ENCODE measurements at regions not wholly inside any gene's neighbourhood (a gene's known extent, or its start where the extent isn't known, plus 50 kb on each side); places are given as distances from the start of the nearest gene placed in this dataset.

- TF ChIP-seq ZFP36 (IDR thresholded peaks at IDR 0.05; ENCODE audit: borderline replicate concordance, low read depth, low read length, partially characterized antibody), result no peak
- no peak for TF ChIP-seq LCORL (IDR thresholded peaks at IDR 0.05)
- TF ChIP-seq LCORL (CRISPR knock-in tag; IDR thresholded peaks at IDR 0.05), result no peak
- TF ChIP-seq, protein P1, sequence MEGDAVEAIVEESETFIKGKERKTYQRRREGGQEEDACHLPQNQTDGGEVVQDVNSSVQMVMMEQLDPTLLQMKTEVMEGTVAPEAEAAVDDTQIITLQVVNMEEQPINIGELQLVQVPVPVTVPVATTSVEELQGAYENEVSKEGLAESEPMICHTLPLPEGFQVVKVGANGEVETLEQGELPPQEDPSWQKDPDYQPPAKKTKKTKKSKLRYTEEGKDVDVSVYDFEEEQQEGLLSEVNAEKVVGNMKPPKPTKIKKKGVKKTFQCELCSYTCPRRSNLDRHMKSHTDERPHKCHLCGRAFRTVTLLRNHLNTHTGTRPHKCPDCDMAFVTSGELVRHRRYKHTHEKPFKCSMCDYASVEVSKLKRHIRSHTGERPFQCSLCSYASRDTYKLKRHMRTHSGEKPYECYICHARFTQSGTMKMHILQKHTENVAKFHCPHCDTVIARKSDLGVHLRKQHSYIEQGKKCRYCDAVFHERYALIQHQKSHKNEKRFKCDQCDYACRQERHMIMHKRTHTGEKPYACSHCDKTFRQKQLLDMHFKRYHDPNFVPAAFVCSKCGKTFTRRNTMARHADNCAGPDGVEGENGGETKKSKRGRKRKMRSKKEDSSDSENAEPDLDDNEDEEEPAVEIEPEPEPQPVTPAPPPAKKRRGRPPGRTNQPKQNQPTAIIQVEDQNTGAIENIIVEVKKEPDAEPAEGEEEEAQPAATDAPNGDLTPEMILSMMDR (CRISPR knock-in tag; IDR thresholded peaks at IDR 0.05), result no peak
- TF ChIP-seq BRF2 (CRISPR knock-in tag; IDR thresholded peaks at IDR 0.05), result no peak
- no peak for TF ChIP-seq POLR2A (IDR thresholded peaks at IDR 0.05; ENCODE audit: insufficient read depth in 1 of 2, low read depth in 2 of 2, low read length in 2 of 2)
- TF ChIP-seq, protein P2, sequence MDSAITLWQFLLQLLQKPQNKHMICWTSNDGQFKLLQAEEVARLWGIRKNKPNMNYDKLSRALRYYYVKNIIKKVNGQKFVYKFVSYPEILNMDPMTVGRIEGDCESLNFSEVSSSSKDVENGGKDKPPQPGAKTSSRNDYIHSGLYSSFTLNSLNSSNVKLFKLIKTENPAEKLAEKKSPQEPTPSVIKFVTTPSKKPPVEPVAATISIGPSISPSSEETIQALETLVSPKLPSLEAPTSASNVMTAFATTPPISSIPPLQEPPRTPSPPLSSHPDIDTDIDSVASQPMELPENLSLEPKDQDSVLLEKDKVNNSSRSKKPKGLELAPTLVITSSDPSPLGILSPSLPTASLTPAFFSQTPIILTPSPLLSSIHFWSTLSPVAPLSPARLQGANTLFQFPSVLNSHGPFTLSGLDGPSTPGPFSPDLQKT (CRISPR knock-in tag; IDR thresholded peaks at IDR 0.05; ENCODE audit: borderline replicate concordance), result no peak
- TF ChIP-seq ZBTB8A (CRISPR knock-in tag; IDR thresholded peaks at IDR 0.05; ENCODE audit: borderline replicate concordance, low read depth), result no peak
- no peak for TF ChIP-seq CREM (IDR thresholded peaks at IDR 0.05)
- no peak for TF ChIP-seq CREM (CRISPR knock-in tag; IDR thresholded peaks at IDR 0.05)
- no peak for TF ChIP-seq ZNF407 (CRISPR knock-in tag; IDR thresholded peaks at IDR 0.05; ENCODE audit: not compliant biosample characterization)
- no peak for TF ChIP-seq HMGXB4 (CRISPR knock-in tag; IDR thresholded peaks at IDR 0.05; ENCODE audit: borderline replicate concordance in 1 of 2, low read depth in 1 of 2)
- TF ChIP-seq ETV6 (CRISPR knock-in tag; conservative IDR thresholded peaks at IDR 0.05), result no peak
These were observed 147.5 kb upstream of the ZWINT start for GRCh38 chr10:56508562-56508961.

Measured in HepG2 (cell line).